ENCODE measurements at regions not wholly inside any gene's neighbourhood (a gene's known extent, or its start where the extent isn't known, plus 50 kb on each side); places are given as distances from the start of the nearest gene placed in this dataset.
"Not testable (repeated sequence)": the region's sequence is repeated elsewhere in the genome, so short reads cannot be mapped to it uniquely, and the experiment has no call there.

DNA sequence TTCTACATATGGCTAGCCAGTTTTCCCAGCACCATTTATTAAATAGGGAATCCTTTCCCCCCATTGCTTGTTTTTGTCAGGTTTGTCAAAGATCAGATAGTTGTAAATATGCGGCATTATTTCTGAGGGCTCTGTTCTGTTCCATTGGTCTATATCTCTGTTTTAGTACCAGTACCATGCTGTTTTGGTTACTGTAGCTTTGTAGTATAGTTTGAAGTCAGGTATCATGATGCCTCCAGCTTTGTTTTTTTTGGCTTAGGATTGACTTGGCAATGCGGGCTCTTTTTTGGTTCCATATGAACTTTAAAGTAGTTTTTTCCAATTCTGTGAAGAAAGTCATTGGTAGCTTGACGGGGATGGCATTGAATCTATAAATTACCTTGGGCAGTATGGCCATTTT is 60.0 kb upstream of the GPC3 start:
- H3K36me3 ChIP-seq (ENCODE audit: control insufficient read depth, insufficient read depth, low read length); DNase-seq (ENCODE audit: low read depth in 4 of 6, low spot score in 6 of 6); H3K4me1 ChIP-seq (ENCODE audit: control insufficient read depth, insufficient read depth, low read length); H3K27me3 ChIP-seq (ENCODE audit: control insufficient read depth, insufficient read depth, low read length); H3K27ac ChIP-seq (ENCODE audit: low read depth, low read length); H3K4me3 ChIP-seq (ENCODE audit: low read depth, low read length); H3K9me3 ChIP-seq (ENCODE audit: control insufficient read depth, insufficient read depth, low read length): not testable (repeated sequence)
- no CpG with 5 or more reads among the region's 3 CpGs for WGBS (ENCODE audit: insufficient coverage)

DNA sequence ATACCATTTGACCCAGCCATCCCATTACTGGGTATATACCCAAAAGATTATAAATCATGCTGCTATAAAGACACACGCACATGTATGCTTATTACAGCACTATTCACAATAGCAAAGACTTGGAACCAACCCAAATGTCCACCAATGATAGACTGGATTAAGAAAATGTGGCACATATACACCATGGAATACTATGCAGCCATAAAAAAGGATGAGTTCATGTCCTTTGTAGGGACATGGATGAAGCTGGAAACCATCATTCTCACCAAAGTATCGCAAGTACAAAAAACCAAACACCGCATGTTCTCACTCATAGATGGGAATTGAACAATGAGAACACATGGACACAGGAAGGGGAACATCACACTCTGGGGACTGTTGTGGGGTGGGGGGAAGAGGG is 81.7 kb upstream of the GPC3 start:
- H3K4me1 ChIP-seq (ENCODE audit: control insufficient read depth, insufficient read depth, low read length); H3K27me3 ChIP-seq (ENCODE audit: control insufficient read depth, insufficient read depth, low read length); H3K36me3 ChIP-seq (ENCODE audit: control insufficient read depth, insufficient read depth, low read length); H3K9me3 ChIP-seq (ENCODE audit: control insufficient read depth, insufficient read depth, low read length); H3K4me3 ChIP-seq (ENCODE audit: low read depth, low read length); H3K27ac ChIP-seq (ENCODE audit: low read depth, low read length); DNase-seq (ENCODE audit: low read depth in 4 of 6, low spot score in 6 of 6): not testable (repeated sequence)
- no CpG with 5 or more reads among the region's 3 CpGs for WGBS (ENCODE audit: insufficient coverage)

DNA sequence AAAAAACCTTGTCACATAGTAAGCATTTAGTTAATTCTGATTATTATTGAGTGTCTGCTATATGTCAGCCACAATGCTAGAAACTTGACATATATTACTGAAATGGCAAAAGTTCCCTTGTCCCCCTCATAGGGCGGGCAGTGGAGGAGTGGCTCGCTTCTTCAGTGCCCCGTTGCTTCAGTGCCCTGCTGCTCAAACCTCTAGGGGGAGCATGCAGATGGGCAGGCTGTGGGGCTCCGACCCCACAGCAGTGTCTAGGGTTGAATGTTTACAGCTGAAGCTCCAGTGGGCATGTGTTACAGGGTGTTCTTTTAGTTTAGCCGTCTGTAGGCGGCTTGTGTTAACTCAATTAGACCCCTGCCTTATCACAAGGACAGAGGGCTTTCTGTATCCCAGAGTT is 86.5 kb upstream of the GPC3 start:
- not testable (repeated sequence) for H3K27ac ChIP-seq (ENCODE audit: low read depth, low read length); H3K36me3 ChIP-seq (ENCODE audit: control insufficient read depth, insufficient read depth, low read length); DNase-seq (ENCODE audit: low read depth in 4 of 6, low spot score in 6 of 6); H3K4me3 ChIP-seq (ENCODE audit: low read depth, low read length); H3K4me1 ChIP-seq (ENCODE audit: control insufficient read depth, insufficient read depth, low read length); H3K27me3 ChIP-seq (ENCODE audit: control insufficient read depth, insufficient read depth, low read length); H3K9me3 ChIP-seq (ENCODE audit: control insufficient read depth, insufficient read depth, low read length)
- WGBS (ENCODE audit: insufficient coverage), result no CpG with 5 or more reads among the region's 6 CpGs

DNA sequence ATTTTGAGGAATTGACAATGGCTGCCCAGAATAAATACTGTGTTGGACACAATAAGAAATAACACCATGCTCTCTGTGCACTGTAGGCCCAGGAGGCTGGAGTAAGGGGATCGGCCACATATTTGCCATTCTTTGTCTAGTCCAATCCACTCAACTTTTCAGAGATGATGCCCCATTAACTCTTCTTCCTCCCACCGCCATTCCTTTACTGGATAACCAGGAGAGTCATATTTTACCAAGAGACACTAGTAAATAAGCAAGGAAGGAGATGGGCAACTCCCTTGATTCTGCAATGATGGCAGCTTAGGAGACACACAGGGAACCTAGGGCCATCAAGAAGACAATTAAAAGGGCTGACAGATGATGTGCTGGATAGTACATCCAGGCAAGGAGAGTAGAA is 87.9 kb upstream of the GPC3 start:
- H3K9me3 ChIP-seq (ENCODE audit: control insufficient read depth, insufficient read depth, low read length), result no peaks in the 10 kb centered on the region
- no peaks in the 10 kb centered on the region for H3K4me1 ChIP-seq (ENCODE audit: control insufficient read depth, insufficient read depth, low read length)
- H3K36me3 ChIP-seq (ENCODE audit: control insufficient read depth, insufficient read depth, low read length), result no peaks in the 10 kb centered on the region
- H3K27me3 ChIP-seq (ENCODE audit: control insufficient read depth, insufficient read depth, low read length), result peaks cover 3% of the 10 kb centered on the region
- H3K27ac ChIP-seq (ENCODE audit: low read depth, low read length), result no peak overlapping the region
- WGBS (ENCODE audit: insufficient coverage), result no CpG with 5 or more reads among the region's 2 CpGs
- H3K4me3 ChIP-seq (ENCODE audit: low read depth, low read length), result no peak overlapping the region
- no peak for DNase-seq (ENCODE audit: low read depth in 4 of 6, low spot score in 6 of 6)

DNA sequence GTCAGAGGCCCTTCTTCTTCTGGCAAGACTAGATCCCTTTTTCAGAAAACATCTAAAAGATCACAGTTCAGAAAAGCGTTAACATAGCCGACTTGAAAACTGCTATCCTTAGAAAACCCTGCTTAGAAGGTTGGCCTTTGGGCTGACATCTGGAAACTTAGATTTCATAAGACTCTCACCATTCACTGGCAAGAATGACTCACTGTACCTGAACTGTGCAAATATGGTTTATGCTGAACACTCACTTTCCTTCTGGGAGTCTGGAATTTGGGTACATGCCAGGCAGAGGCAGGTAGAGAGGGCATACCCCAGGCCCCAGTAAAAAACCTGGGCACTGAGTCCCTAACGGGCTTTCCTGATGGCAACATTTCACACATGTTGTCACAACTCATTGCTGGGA is 88.8 kb upstream of the GPC3 start:
- peaks cover 3% of the 10 kb centered on the region for H3K27me3 ChIP-seq (ENCODE audit: control insufficient read depth, insufficient read depth, low read length)
- no peak overlapping the region for H3K27ac ChIP-seq (ENCODE audit: low read depth, low read length)
- WGBS (ENCODE audit: insufficient coverage), result 73% methylated on average over 3 of the region's 3 CpGs
- H3K4me1 ChIP-seq (ENCODE audit: control insufficient read depth, insufficient read depth, low read length), result no peaks in the 10 kb centered on the region
- no peaks in the 10 kb centered on the region for H3K36me3 ChIP-seq (ENCODE audit: control insufficient read depth, insufficient read depth, low read length)
- no peaks in the 10 kb centered on the region for H3K9me3 ChIP-seq (ENCODE audit: control insufficient read depth, insufficient read depth, low read length)
- no peak overlapping the region for H3K4me3 ChIP-seq (ENCODE audit: low read depth, low read length)
- no peak for DNase-seq (ENCODE audit: low read depth in 4 of 6, low spot score in 6 of 6)

DNA sequence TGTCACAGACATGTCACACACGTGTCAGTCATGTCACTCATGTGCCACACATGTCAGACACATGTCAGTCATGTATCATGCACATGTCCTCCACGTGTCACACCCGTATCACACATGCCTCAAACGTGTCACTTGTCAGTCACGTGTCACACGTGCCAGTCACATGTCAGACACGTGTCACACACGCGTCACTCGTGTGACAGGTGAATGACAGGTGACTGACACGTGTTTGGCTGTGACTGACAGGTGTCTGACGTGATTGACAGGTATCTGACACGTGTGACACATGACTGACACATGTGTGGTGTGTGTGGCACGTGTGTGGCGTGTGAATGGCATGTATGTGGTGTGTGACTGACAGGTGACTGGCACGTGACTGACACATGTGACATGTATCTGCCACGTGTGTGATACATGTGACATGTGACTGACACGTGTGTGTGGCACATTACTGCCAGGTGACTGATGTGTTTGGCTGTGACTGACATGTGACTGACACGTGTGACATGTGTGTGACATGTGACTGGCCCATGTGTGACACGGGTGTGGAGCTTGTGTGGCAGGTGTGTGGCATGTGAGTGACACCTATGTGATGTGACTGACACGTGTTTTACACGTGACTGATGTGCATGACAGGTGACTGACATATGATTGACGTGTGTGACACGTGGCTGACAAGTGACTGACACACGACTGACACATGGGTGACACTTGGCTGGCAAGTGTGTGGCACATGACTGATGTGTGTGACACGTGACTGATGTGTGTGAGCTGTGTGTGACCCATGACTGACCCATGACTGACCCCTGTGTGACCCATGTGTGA is 90.7 kb upstream of the GPC3 start:
- Histone ChIP-seq H3K27ac (ENCODE audit: low read depth, low read length) (no peak overlapping the region), H3K4me1 (ENCODE audit: control insufficient read depth, insufficient read depth, low read length) (no peaks in the 10 kb centered on the region), H3K4me3 (ENCODE audit: low read depth, low read length) (no peak overlapping the region), H3K27me3 (ENCODE audit: control insufficient read depth, insufficient read depth, low read length) (no peaks in the 10 kb centered on the region), H3K9me3 (ENCODE audit: control insufficient read depth, insufficient read depth, low read length) (no peaks in the 10 kb centered on the region), H3K36me3 (ENCODE audit: control insufficient read depth, insufficient read depth, low read length) (no peaks in the 10 kb centered on the region)
- DNase-seq (ENCODE audit: low read depth in 4 of 6, low spot score in 6 of 6), result no peak
- whole genome bisulfite sequencing (ENCODE audit: insufficient coverage), result 72% methylated on average over 26 of the region's 26 CpGs

DNA sequence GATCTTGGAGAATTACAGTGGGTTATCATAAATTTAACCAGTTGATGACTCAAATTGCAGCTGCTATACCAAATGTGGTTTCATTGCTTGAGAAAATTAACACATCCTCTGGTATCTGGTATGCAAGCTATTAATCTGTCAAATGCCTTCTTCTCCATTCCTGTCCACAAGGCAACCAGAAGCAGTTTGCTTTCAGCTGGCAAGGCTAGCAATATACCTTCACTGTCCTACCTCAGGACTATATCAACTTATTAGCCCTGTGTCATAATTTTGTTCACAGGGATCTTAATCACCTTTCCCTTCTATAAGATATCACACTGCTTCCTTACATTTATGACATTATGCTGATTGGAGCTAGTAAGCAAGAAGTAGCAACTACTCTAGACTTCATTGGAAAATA is 110.0 kb upstream of the GPC3 start:
- no peak for DNase-seq (ENCODE audit: low read depth in 4 of 6, low spot score in 6 of 6)
- no peak overlapping the region for H3K4me3 ChIP-seq (ENCODE audit: low read depth, low read length)
- no peaks in the 10 kb centered on the region for H3K27me3 ChIP-seq (ENCODE audit: control insufficient read depth, insufficient read depth, low read length)
- H3K36me3 ChIP-seq (ENCODE audit: control insufficient read depth, insufficient read depth, low read length), result no peaks in the 10 kb centered on the region
- H3K27ac ChIP-seq (ENCODE audit: low read depth, low read length), result no peak overlapping the region
- no peaks in the 10 kb centered on the region for H3K4me1 ChIP-seq (ENCODE audit: control insufficient read depth, insufficient read depth, low read length)
- H3K9me3 ChIP-seq (ENCODE audit: control insufficient read depth, insufficient read depth, low read length), result no peaks in the 10 kb centered on the region

DNA sequence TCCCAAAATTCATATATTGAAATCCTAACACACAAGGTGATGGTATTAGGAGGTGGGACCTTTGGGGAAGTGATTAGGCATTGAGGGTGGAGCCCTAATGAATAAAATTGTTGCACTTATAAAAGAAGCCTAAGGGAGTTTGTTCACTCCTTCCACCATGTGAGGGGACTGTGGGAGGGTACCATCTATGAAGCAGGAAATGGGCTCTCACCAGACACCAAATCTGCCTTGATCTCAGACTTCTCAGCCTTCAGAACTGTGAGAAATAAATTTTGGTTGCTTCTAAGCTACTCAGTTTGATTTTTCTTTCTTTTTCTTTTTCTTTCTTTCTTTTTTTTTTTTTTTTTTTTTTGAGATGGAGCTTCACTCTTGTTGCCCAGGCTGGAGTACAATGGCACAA is 116.2 kb upstream of the GPC3 start:
- no peaks in the 10 kb centered on the region for H3K36me3 ChIP-seq (ENCODE audit: control insufficient read depth, insufficient read depth, low read length)
- no peak overlapping the region for H3K27ac ChIP-seq (ENCODE audit: low read depth, low read length)
- no peaks in the 10 kb centered on the region for H3K27me3 ChIP-seq (ENCODE audit: control insufficient read depth, insufficient read depth, low read length)
- no peaks in the 10 kb centered on the region for H3K9me3 ChIP-seq (ENCODE audit: control insufficient read depth, insufficient read depth, low read length)
- H3K4me3 ChIP-seq (ENCODE audit: low read depth, low read length), result no peak overlapping the region
- H3K4me1 ChIP-seq (ENCODE audit: control insufficient read depth, insufficient read depth, low read length), result no peaks in the 10 kb centered on the region
- no peak for DNase-seq (ENCODE audit: low read depth in 4 of 6, low spot score in 6 of 6)

DNA sequence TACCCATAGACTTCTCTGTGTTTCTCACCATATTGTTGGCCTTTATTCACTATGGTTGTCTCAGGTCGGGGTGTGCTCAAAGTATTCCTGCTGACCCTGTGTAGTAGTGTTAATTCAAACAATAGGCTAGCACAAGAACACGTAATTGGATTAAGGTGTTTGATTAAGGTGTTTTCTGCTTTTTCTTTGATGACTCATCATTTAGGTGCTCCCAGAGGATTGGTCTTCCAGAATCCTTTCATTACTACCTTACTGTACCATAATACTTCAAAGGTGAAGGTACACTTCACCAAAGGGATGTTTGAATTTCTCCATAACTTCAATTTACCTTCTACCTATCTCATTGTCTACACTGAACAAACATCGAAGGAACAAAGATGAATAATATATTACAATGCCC is 121.7 kb upstream of the CCDC160 start:
- Histone ChIP-seq H3K4me1 (ENCODE audit: control insufficient read depth, insufficient read depth, low read length) (no peaks in the 10 kb centered on the region), H3K4me3 (ENCODE audit: low read depth, low read length) (no peak overlapping the region), H3K9me3 (ENCODE audit: control insufficient read depth, insufficient read depth, low read length) (no peaks in the 10 kb centered on the region), H3K36me3 (ENCODE audit: control insufficient read depth, insufficient read depth, low read length) (no peaks in the 10 kb centered on the region), H3K27ac (ENCODE audit: low read depth, low read length) (no peak overlapping the region), H3K27me3 (ENCODE audit: control insufficient read depth, insufficient read depth, low read length) (no peaks in the 10 kb centered on the region)
- DNase-seq (ENCODE audit: low read depth in 4 of 6, low spot score in 6 of 6), result no peak
- WGBS (ENCODE audit: insufficient coverage), result no CpG with 5 or more reads among the region's 3 CpGs

DNA sequence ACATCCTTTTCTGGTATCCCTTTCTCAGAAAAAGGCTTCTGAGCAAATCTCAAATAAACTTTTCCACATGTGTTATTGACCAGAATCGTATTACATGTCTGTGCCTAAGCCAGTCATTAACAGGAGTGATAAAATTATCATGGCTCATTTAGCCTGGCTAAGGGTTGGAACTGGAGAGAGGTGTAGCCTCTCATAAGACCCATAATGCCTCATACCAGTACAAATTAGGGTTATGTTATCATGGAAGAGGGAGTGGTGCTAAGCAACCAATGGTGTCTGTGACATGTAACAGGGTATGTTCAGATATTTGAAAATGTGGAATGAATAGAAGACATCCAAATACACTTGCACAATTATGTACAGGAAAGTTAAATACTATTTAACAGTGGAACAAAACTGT is 99.6 kb upstream of the CCDC160 start:
- Histone ChIP-seq H3K4me3 (ENCODE audit: low read depth, low read length) (no peak overlapping the region), H3K9me3 (ENCODE audit: control insufficient read depth, insufficient read depth, low read length) (no peaks in the 10 kb centered on the region), H3K27me3 (ENCODE audit: control insufficient read depth, insufficient read depth, low read length) (peaks cover 2% of the 10 kb centered on the region), H3K36me3 (ENCODE audit: control insufficient read depth, insufficient read depth, low read length) (no peaks in the 10 kb centered on the region), H3K4me1 (ENCODE audit: control insufficient read depth, insufficient read depth, low read length) (no peaks in the 10 kb centered on the region), H3K27ac (ENCODE audit: low read depth, low read length) (no peak overlapping the region)
- peak in 1 of 6 donors; percentile 3 for DNase-seq (ENCODE audit: low read depth in 4 of 6, low spot score in 6 of 6)
- WGBS (ENCODE audit: insufficient coverage), result no CpG with 5 or more reads among the region's 1 CpG
